Endothelial cell of umbilical vein (primary cell): ENCODE measurements at regions not wholly inside any gene's neighbourhood (a gene's known extent, or its start where the extent isn't known, plus 50 kb on each side); places are given as distances from the start of the nearest gene placed in this dataset.

Experiments
- BruUV-seq: library from RNA; stranded (reverse); fragments of 400-500 nt; replicated peaks from 2 replicates; lab custom pipeline; 2021; lab: Mats Ljungman, UMichigan
- CTCF ChIA-PET: fragments of 300-600, 350-600 bp; sonication (Branson Sonifier 250); formaldehyde crosslinking; loops from one replicate; lab custom pipeline; 2021; ENCODE audit warnings: antibody characterized with exemption, inconsistent platforms; lab: Charles Lee
- POLR2A ChIA-PET: fragments of 300-600, 350-600 bp; sonication (Branson Sonifier 250); formaldehyde crosslinking; loops from one replicate; lab custom pipeline; 2021; ENCODE audit warnings: antibody characterized with exemption, inconsistent platforms; lab: Charles Lee
- DNase-seq: peaks from one replicate; pipeline ENCODE4 v3.0.0-alpha.2; 2011; ENCODE audit warnings: low read depth, low spot score
- FAIRE-seq: peaks from 2 replicates; lab custom pipeline; 2011; peaks lifted over from hg19 to GRCh38; lab: Jason Lieb, UNC
- H2AFZ ChIP-seq: 2 replicates; pipeline ENCODE4 v1.6.0; 2012; ENCODE audit warnings: low read depth, low read length, control low read depth, inconsistent platforms
- H3K27ac ChIP-seq: 2 replicates; pipeline ENCODE4 v1.5.1; 2011; ENCODE audit warnings: low read depth, mild to moderate bottlenecking, control low read depth, low read length, moderate library complexity; ENCODE audit not compliant: insufficient read depth
- H3K27me3 ChIP-seq, 2 experiments: 2 replicates each; pipeline versions ENCODE4 v1.6.0 to v1.6.1; 2011; ENCODE audit warnings: low read length in 2 of 2, mixed read lengths in 1 of 2; ENCODE audit not compliant: control insufficient read depth in 2 of 2, insufficient read depth in 2 of 2
- H3K36me3 ChIP-seq, 2 experiments: 2 replicates in 1 of 2; 3 replicates in 1 of 2; pipeline ENCODE4 v1.5.1; 2011; ENCODE audit warnings: low read length in 2 of 2, mild to moderate bottlenecking in 1 of 2, moderate library complexity in 1 of 2; ENCODE audit not compliant: control insufficient read depth in 2 of 2, insufficient read depth in 2 of 2; ENCODE audit errors: extremely low read depth in 1 of 2
- H3K4me1 ChIP-seq: 3 replicates; pipeline ENCODE4 v1.5.1; 2011; ENCODE audit warnings: mild to moderate bottlenecking, low read length; ENCODE audit not compliant: control insufficient read depth, insufficient read depth; ENCODE audit errors: extremely low read depth
- H3K4me2 ChIP-seq: 2 replicates; pipeline ENCODE4 v1.6.1; 2011; ENCODE audit warnings: low read length, control low read depth, mixed read lengths; ENCODE audit not compliant: insufficient read depth
- H3K4me3 ChIP-seq, 3 experiments: fragments of 200-600 bp in 1 of 3; sonication (generic), shearing (Covaris generic) in 1 of 3; replicated peaks in 1 of 3; 2 replicates each; pipeline ENCODE4 v1.5.1; 2011 to 2016; ENCODE audit warnings: control low read depth in 3 of 3, low read length in 3 of 3, mild to moderate bottlenecking in 2 of 3, inconsistent platforms in 1 of 3, low read depth in 1 of 3, moderate library complexity in 1 of 3; ENCODE audit not compliant: insufficient read depth in 1 of 3
- H3K79me2 ChIP-seq: 2 replicates; pipeline ENCODE4 v1.6.0; 2012; ENCODE audit warnings: low read length, inconsistent platforms; ENCODE audit not compliant: control insufficient read depth, insufficient read depth
- H3K9ac ChIP-seq: replicated peaks from 2 replicates; pipeline ENCODE3; 2011; ENCODE audit warnings: low read length, control low read depth; ENCODE audit not compliant: insufficient read depth; ENCODE audit errors: extremely low read depth
- H3K9me1 ChIP-seq: replicated peaks from 3 replicates; pipeline ENCODE4 v1.6.0; 2011; ENCODE audit warnings: mild to moderate bottlenecking, low read length; ENCODE audit not compliant: control insufficient read depth, insufficient read depth; ENCODE audit errors: extremely low read depth
- H3K9me3 ChIP-seq: replicated peaks from 2 replicates; pipeline ENCODE4 v1.5.1; 2012; ENCODE audit warnings: low read length, inconsistent platforms; ENCODE audit not compliant: control insufficient read depth, insufficient read depth
- H4K20me1 ChIP-seq: replicated peaks from 2 replicates; pipeline ENCODE3; 2011; ENCODE audit warnings: mild to moderate bottlenecking, low read length; ENCODE audit not compliant: control insufficient read depth, insufficient read depth; ENCODE audit errors: extremely low read depth
- EZH2 ChIP-seq: IDR thresholded peaks from 2 replicates; pipeline ENCODE4 v1.6.1; 2012; ENCODE audit warnings: borderline replicate concordance, low read depth, mild to moderate bottlenecking, moderate library complexity, low read length, inconsistent platforms; ENCODE audit not compliant: severe bottlenecking
- GATA2 ChIP-seq: IDR thresholded peaks from 2 replicates; pipeline ENCODE4 v1.7.0; 2011; ENCODE audit warnings: low read depth, mild to moderate bottlenecking, moderate library complexity, mixed read lengths, low read length; ENCODE audit not compliant: insufficient read length, insufficient read depth
- JUN ChIP-seq: IDR thresholded peaks from 2 replicates; pipeline ENCODE4 v1.6.1; 2011; ENCODE audit warnings: borderline replicate concordance, low read depth; ENCODE audit not compliant: insufficient read length, insufficient read depth
- MYC ChIP-seq: IDR thresholded peaks from one replicate; pipeline ENCODE4 v1.6.1; 2011; ENCODE audit warnings: mild to moderate bottlenecking, low read depth, low read length
- dilution Hi-C: fragments of 300-500 bp; cut with MboI; formaldehyde crosslinking; loops from one replicate; pipeline ENCODE4 v1.15.0; 2019; ENCODE audit warnings: low sequenced_read_pairs; ENCODE audit not compliant: extremely low pct_ligation_motif_present
- intact Hi-C: fragments of 100-400 bp; cut with micrococcal nuclease; formaldehyde crosslinking; loops from one replicate; pipeline ENCODE4 v1.10.0; 2022
- TF ChIP-seq, protein P1 (sequence below): IDR thresholded peaks from 2 replicates; pipeline ENCODE4 v1.6.1; 2011; ENCODE audit not compliant: insufficient read depth, insufficient read length
- TF ChIP-seq, protein P2 (sequence below), 2 donors: IDR thresholded peaks; 1 replicate in 1 of 2; 2 replicates in 1 of 2; pipeline ENCODE4 v1.5.1; 2011; ENCODE audit warnings: low read length in 2 of 2, mild to moderate bottlenecking in 2 of 2, moderate library complexity in 2 of 2, control low read depth in 1 of 2, inconsistent platforms in 1 of 2, low read depth in 1 of 2; ENCODE audit not compliant: insufficient read depth in 1 of 2; ENCODE audit errors: extremely low read depth in 1 of 2

DNA sequence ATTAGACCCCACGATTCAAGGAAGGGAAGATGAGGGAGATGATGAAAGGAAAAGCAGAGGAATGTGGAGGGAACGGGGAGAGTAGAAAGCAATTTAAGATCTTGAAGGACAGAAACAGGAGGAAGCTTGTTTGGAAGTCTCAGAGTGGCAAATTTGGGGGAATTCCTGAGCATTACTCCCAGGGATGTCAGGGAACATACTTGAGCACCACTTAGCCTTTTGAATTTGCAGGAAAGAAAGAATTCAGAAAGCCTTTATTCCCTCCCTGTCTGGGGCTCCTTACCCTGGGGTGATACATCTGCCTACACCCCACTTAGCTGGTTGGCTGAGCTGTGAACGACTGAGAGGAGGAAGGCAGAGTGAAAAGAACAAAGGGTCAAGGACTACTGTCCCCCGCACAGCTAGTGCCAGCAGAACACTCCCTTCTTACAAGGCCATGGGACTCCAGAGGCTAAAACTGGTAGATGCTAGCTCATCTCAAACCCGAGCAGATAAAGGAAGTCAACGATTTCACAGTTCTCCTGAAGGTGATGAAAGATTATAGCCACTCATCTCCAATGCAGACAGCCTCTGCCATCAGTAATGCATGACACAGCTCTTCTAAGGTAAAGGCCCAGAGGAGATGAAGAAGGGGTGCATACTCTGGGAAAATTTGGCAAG lies 84.0 kb upstream of the AKIP1 start:
- H3K9ac ChIP-seq: no peak overlapping the region
- CTCF ChIA-PET: interaction anchor here (0.8 to 1.3 kb wide), 3 partner anchors 7 to 260 kb away, joined by 3 to 5 read pairs (median 3); no protein-coding TSS in a partner anchor

More for the DNA sequence above, 84.0 kb upstream of the AKIP1 start:
- peak overlapping the region; percentile 51 for H2AFZ ChIP-seq
- no peak for TF ChIP-seq JUN
- TF ChIP-seq MYC: no peak
- TF ChIP-seq GATA2: no peak
- TF ChIP-seq, protein P1, sequence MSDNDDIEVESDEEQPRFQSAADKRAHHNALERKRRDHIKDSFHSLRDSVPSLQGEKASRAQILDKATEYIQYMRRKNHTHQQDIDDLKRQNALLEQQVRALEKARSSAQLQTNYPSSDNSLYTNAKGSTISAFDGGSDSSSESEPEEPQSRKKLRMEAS: no peak
- TF ChIP-seq EZH2: no peak
- TF ChIP-seq, protein P2, sequence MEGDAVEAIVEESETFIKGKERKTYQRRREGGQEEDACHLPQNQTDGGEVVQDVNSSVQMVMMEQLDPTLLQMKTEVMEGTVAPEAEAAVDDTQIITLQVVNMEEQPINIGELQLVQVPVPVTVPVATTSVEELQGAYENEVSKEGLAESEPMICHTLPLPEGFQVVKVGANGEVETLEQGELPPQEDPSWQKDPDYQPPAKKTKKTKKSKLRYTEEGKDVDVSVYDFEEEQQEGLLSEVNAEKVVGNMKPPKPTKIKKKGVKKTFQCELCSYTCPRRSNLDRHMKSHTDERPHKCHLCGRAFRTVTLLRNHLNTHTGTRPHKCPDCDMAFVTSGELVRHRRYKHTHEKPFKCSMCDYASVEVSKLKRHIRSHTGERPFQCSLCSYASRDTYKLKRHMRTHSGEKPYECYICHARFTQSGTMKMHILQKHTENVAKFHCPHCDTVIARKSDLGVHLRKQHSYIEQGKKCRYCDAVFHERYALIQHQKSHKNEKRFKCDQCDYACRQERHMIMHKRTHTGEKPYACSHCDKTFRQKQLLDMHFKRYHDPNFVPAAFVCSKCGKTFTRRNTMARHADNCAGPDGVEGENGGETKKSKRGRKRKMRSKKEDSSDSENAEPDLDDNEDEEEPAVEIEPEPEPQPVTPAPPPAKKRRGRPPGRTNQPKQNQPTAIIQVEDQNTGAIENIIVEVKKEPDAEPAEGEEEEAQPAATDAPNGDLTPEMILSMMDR (IDR thresholded peaks at IDR 0.05; ENCODE audit: extremely low read depth in 1 of 2, insufficient read depth in 1 of 2, low read depth in 1 of 2, low read length in 2 of 2): no peak
- BruUV-seq: no TSS peak
- no peaks in the 10 kb centered on the region for H3K36me3 ChIP-seq
- POLR2A ChIA-PET: interaction anchor here (1.1 kb wide), 1 partner anchor 145 kb away, joined by 3 read pairs; the partner anchor contains the start of genes RPL27A and TRIM66
- intact Hi-C loops: no loop called here
- no peaks in the 10 kb centered on the region for H3K9me3 ChIP-seq
- FAIRE-seq (no peak), DNase-seq (no peak)
- no peaks in the 10 kb centered on the region for H3K9me1 ChIP-seq
- no peaks in the 10 kb centered on the region for H3K27me3 ChIP-seq
- no peak overlapping the region for H3K4me3 ChIP-seq
- H3K79me2 ChIP-seq: no peaks in the 10 kb centered on the region
- peaks cover 9% of the 10 kb centered on the region for H3K4me1 ChIP-seq
- dilution Hi-C loops: no loop called here
- no peak overlapping the region for H3K4me2 ChIP-seq
- H3K27ac ChIP-seq: no peak overlapping the region
- H4K20me1 ChIP-seq: no peaks in the 10 kb centered on the region
